A673 (cell line): ENCODE measurements at regions not wholly inside any gene's neighbourhood (a gene's known extent, or its start where the extent isn't known, plus 50 kb on each side); places are given as distances from the start of the nearest gene placed in this dataset.
A peak's percentile ranks its signal among the peaks of the same experiment; 100 is the strongest.

ENCODE experiments used
- EZH2 ChIP-seq: fragments of 200-600 bp; sonication (generic); IDR thresholded peaks from 2 replicates; pipeline ENCODE4 v1.6.1; 2017; ENCODE audit warnings: borderline replicate concordance, low read depth, mild to moderate bottlenecking, mixed read lengths, antibody characterized with exemption, low read length; ENCODE audit not compliant: poor library complexity, severe bottlenecking
- TF ChIP-seq, protein P1 (sequence below): fragments of 300-800, 200-600 bp; sonication (generic); conservative IDR thresholded peaks from 2 replicates; pipeline ENCODE4 v1.5.1; 2017; ENCODE audit warnings: low read depth, mild to moderate bottlenecking, antibody characterized with exemption, low read length, moderate library complexity, mixed read lengths

DNA sequence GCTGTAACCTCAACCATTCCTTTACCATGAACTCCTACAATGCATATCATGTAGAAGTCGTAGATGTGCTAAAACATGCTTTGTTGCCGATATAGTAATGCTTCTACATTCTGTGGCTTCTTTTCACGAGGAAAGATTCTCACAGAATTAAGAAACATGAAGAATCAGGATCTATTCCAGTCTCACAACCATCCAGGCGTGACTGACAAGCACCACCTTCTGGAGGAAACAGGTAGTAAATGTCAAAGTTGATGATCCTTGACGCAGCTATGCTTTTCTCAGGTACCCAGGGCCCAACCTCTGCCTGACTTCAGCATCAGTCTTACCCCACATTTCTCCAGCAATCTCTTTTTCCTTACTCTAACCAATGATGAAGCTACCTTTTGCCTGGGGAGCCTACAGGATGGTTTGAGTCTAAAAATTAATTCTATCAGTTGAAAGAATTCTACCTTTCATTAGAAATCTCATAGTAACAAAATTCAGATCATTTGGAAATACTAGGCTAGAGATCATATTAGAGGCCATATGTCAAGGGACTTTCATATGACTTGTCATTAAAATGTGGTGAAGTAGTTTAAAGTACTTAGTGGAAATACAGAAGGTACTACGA is 123.3 kb upstream of the RND3 start:
- TF ChIP-seq, protein P1, sequence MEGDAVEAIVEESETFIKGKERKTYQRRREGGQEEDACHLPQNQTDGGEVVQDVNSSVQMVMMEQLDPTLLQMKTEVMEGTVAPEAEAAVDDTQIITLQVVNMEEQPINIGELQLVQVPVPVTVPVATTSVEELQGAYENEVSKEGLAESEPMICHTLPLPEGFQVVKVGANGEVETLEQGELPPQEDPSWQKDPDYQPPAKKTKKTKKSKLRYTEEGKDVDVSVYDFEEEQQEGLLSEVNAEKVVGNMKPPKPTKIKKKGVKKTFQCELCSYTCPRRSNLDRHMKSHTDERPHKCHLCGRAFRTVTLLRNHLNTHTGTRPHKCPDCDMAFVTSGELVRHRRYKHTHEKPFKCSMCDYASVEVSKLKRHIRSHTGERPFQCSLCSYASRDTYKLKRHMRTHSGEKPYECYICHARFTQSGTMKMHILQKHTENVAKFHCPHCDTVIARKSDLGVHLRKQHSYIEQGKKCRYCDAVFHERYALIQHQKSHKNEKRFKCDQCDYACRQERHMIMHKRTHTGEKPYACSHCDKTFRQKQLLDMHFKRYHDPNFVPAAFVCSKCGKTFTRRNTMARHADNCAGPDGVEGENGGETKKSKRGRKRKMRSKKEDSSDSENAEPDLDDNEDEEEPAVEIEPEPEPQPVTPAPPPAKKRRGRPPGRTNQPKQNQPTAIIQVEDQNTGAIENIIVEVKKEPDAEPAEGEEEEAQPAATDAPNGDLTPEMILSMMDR = peak; percentile 40; the same call in 1 of the 2 replicates
- no peak for TF ChIP-seq EZH2
